Amygdala (tissue), 56 donors: ENCODE measurements at regions not wholly inside any gene's neighbourhood (a gene's known extent, or its start where the extent isn't known, plus 50 kb on each side); places are given as distances from the start of the nearest gene placed in this dataset.
A peak's percentile ranks its signal among the peaks of the same experiment; 100 is the strongest.
"Not testable (repeated sequence)": the region's sequence is repeated elsewhere in the genome, so short reads cannot be mapped to it uniquely, and the experiment has no call there.

Source experiments
- DNase-seq, 56 donors: peaks; one replicate each; lab custom pipeline; 2025; lab: John Stamatoyannopoulos, UW

DNA sequence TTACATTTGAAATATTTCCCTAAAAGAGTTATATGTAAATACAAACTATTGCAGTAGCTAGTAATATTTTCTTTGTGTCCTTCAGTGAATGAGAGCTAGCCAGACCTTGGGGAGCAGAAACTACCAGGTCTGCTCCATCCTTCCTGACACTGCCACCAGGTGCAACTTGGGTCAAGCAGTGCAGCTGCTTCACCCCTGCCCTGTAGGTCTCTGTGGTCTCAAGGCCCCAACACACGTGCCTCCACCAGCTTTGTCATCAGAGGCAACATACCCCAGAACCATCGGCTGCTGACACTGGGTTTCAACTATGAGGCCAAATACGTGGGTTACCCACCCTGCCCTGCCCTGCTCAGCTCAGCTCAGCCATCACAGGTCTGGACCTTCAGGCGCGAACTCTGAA, 181.6 kb downstream of the FCRL5 start:
- DNase-seq = no peak

DNA sequence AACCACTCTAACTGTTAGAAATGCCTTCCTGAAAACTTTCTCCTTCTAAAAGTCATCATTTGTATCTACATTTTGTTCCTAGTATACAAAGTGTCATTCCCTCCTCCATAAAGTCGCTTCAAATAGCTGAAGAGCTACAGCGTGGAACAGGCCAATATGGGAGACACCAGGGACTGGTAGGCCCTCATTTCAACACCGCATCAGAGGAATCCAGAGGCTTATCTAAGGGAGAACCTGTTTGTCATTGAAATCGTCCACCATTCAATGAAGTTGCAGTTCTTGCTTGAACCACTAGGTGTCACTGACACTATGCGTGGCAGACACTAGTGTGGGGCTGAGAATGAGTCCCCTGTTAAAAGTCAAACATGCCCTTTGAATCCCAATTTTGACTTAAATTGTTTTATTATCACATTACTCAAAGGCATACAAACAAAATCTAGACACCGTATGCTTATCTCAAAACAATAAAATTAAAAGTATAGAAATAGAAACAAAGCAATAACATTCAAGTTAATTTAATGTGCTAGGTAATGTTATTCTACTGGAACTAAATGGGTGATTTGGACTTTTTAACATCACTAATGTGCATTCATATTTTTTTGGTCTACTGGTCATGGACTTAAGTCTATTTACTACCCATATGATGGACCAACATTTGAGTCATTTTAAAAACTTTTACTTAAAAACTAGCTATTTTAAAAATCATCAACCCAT, 182.3 kb downstream of the FCRL5 start:
- peak in 14 of 56 donors; percentile 1 to 62 (median 4) for DNase-seq

DNA sequence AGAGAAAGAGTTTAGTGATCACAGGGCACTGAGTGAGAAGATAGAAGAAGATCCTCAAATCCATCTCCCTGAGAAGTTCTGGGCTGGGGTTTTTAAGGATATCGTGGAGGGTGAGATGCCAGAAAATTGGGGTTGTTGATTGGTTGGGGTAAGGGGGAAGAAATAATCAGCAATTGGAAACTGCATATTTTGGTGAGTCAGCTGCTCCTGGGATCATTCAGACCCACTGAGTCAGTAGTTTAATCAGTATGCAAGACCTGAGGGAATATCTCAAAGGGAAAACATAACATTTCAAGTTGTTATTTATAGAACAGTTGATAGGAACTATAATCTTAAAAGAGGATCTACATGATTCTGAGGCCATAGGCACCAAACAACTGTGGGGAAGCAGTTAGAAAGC, 183.4 kb downstream of the FCRL5 start:
- DNase-seq = not testable (repeated sequence)

DNA sequence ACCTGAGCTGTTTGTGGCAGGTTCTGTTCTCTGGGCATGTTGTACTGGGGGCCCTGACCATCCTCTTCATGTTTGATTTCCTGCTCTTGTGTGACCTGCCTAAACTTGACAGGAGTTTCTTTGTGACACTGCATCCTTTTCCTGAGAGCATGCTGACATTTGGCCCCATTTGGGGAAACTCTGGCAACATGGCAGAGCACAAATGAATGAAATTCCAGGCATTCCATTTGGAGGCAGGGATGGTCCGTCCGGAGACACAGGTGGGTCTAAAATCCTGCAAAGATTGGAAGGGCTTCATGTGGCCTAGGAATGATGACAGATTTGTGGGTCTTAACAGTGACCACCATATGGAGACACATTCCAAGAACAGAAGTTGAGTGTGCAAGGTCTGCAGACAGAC, 184.0 kb downstream of the FCRL5 start:
- DNase-seq = no peak

DNA sequence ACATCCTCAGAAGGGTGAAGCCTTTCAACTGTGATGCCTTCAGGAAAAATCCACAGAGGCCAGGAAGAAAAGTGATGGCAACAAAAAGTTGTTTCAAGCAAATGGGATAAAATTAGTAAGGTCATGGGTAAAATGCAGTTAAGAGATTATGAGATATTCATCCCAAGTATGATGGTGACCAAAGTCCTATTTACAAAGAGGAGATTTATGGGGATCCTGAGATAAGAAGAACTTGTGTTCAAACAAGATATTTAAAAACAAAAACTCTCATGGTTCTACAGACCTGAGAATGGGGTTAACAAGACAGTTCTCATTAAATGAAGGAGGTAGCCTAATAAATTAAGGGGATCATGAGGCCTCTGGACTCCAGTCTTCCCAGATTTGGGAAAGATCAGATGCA, 184.4 kb downstream of the FCRL5 start:
- no peak for DNase-seq

DNA sequence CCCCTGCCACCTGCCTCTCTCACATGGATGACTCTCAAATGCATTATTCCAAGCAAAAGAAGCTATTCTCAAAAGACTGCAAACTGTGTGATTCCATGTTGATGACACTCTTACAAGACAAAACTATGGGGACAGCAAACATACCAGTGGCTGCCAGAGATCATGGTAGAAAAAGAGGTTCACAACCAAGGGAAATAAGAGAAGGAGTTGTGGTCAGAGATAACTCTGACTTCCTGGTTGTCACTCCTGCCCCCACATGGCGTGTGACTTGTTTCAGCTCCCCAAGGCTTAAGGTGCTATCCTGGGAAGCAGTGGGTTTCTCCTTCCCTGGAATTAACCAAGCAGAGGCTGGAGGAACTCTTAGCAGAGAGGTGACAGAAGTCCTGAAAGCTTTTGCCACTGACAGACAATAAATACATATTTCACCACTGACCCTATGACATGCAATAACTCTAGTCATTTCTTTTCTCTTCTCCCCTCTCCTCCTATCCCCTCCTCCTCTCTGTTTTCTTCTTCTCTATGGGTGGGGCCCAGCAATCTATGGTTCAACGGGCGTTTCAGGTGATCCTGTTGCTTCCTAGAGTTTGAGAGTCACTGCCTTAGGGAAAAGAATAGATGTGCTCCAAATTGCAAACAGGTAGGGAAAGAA, 185.1 kb downstream of the FCRL5 start:
- no peak for DNase-seq

DNA sequence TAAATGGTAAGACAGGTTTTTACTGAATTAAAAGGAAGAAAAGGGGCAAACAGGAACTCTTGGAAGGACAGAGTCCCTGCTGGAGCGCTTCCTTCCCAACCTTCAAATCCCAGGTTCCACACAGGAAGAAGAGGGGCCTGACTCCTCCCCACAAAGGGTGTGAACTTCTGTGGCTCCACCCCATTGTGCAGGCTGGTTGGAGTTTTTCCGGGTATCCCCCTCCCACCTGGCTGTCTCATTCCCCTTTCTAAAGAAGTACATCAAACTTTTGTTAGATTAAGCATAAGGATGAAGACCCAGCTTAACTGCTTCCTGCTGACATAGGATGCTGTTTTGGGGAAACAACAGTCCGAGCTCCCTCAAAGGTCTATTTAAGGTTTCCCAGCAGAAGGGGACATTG, 187.7 kb downstream of the FCRL5 start:
- DNase-seq = no peak

DNA sequence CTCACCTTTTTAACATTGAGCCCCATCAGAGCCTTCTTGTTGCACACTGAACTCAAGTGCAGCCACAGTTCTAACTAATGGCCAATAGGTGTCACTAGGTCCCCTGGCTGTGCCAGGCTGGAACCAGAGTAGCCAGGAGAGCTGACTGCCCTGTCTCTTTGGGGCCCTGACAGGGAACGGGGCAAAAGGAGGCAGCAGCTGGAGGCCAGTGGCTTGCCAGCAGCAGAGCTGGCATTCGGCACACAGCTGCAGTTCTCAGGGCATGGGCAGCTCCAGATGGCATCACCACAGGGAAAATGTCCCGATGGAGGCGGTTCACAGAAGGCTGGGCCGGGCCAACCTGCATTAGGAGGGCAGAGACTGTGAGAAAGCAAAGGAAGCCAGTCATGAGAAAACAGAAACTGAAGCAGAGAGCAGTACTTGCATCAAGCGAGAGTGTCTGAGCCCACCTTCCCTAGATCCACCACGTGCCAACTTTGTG, 188.6 kb downstream of the FCRL5 start:
- DNase-seq = peak in 5 of 56 donors; percentile 3 to 20 (median 6)

DNA sequence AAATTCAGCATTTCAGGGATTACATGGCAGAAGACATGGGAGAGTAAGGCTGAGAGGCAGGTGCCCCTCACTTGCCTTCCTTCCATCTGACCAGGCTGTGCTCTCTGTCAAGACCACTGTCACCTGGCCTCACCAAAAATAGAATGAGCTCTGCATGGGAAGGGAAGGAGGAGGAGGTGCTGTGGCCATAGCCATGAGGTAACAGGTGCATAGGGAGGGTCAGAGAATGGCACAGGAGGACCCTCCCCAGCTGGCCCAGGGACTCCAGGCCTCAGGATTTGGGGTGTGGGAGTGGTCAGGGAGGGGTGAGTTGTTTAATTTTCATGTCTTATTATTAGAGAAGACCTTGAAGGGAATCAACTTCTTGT, 192.3 kb downstream of the FCRL5 start:
- no peak for DNase-seq

DNA sequence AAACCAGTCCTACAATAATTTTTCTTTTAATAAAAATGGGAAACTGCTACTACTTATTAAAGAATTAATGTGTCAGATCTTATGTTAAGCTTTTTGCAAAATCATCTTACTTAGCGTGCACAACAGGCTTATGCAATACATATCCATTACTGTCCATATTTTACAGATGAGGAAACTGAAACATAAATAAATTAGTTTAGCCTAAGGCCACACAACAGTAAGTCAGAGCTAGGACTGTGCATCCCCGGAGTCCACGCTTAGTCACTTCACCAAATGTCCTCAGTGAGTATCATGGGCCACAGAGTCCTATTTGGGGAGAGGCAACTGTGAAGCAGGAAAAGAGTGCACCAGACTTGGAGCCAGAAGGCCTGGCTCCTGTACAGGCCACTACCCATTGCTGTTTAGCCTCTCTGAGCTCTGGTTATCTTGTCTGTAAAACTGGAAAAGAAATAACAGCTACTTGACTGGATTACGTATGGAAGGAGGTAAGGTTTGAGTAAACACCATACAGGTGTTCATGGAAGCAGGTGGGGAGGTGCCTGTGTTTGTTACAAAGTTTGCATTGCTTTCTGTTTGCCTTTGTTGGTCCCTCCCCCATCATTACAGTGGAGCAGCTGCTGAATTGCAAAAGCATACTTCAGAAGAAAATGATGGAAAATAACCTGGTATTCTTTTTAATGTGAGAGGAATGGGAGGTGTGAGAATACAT, 192.8 kb downstream of the FCRL5 start:
- DNase-seq = no peak

DNA sequence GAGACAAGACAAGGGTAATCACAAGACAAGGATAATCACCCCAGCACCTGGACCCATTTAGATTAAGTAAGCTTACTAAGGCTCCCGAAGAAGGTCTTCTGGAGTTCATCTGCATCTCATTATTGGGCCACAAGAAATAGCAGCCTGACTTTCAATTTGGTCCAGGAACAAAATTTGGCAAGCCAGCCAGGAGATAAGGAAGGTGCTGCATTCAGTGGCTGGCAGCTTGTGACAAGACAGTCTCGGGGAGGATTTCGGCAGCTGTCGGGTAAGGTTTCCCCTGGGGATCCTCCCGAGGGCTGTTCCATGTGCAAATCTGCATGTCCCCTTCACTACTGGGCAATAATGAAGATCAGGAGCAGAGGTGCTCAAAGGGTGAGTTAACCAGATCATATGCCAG, 195.2 kb downstream of the FCRL5 start:
- DNase-seq = no peak

DNA sequence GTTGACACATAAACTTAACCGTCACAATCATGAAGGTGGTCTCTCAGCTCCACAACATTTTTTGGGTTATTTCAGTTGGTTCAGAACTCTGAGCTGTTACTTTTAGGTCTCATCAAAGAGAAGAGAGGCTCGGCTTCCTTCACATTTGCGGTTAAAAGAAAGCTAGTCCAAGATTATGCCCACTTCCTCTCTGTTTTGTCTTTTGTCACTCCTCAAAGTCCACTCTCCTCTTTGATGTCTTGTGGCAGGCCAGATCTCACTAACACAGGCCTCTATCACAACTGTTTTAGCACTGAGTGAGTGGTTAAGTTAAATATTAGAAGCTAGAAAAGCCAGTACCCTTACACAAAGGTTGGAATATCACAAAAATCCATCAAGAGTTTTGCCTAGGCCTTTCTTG, 195.7 kb downstream of the FCRL5 start:
- DNase-seq = no peak

DNA sequence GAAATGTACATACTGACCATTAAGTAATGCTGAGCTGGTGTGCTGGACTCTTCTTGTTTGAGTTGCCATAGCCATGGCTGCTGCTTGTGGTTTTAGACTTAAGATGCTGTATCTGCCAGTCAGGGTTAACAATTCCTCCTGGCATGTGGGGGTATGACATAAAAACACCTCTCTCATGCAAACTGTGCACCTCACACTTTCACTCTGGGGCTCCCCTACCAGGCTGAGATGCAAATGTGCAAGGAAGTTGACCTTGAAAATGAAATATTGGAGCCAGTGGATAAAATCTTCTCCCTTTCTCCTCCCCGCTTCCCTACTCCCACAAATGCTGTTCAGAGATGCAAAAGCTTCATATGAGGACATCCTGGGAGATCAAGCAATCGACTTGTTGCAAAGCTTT, 198.8 kb downstream of the FCRL5 start:
- no peak for DNase-seq

DNA sequence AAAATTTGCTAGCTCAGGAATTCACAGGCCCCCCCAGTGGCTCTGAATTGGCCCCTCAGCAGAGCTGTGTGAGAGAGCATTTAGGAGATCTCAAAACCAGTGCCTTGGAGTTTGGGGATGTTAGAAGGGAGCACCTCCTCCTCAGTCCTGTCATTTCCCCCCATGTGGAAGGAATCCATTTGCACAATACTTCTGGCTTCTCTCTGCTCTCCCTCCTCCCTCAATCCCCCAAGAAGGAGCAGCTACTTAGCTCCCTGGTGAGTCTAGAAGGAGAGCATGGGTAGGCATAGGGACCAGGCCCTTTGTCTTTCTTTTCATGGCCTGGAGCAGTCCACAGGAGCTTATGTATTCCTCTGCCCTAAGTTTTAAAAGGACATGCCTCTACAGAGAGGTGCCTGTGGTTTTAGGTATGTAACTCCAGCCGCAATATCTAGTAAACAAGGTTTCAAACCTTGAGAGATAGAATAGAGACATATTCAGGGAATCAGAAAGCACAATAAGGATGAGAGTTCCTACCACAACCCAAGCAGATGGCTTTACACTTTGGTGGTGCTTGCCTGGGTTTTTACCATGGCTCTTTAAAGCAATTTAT, 199.4 kb downstream of the FCRL5 start:
- DNase-seq = no peak

DNA sequence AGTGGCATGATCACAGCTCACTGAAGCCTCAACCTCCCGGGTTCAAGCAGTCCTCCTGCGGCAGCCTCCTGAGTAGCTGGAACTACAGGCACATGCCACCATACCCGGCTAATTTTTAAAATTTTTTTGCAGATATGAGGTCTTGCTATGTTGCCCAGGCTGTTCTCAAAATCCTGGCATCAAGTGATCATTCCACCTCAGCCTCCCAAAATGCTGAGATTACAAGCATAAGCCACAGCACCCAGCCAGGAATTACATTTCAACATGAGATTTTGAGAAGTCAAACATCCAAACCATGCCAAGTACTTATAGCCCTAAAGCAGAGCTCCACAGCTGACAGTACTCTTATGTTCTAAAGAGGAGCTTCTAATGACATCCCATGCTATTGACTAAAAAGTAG, 200.1 kb downstream of the FCRL5 start:
- DNase-seq = no peak

DNA sequence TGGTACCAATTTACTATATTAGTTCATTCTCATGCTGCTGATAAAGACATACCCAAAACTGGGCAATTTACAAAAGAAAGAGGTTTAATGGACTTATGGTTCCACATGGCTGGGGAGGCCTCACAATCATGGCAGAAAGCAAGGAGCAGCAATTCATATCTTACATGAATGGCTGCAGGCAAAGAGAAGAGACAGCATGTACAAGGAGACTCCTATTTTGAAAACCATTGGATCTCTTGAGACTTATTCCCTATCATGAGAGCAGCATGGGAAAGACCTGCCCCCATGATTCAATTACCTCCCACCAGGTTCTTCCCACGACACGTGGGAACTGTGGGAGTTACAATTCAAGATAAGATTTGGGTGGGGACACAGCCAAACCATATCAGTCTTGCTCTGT, 200.5 kb downstream of the FCRL5 start:
- not testable (repeated sequence) for DNase-seq

DNA sequence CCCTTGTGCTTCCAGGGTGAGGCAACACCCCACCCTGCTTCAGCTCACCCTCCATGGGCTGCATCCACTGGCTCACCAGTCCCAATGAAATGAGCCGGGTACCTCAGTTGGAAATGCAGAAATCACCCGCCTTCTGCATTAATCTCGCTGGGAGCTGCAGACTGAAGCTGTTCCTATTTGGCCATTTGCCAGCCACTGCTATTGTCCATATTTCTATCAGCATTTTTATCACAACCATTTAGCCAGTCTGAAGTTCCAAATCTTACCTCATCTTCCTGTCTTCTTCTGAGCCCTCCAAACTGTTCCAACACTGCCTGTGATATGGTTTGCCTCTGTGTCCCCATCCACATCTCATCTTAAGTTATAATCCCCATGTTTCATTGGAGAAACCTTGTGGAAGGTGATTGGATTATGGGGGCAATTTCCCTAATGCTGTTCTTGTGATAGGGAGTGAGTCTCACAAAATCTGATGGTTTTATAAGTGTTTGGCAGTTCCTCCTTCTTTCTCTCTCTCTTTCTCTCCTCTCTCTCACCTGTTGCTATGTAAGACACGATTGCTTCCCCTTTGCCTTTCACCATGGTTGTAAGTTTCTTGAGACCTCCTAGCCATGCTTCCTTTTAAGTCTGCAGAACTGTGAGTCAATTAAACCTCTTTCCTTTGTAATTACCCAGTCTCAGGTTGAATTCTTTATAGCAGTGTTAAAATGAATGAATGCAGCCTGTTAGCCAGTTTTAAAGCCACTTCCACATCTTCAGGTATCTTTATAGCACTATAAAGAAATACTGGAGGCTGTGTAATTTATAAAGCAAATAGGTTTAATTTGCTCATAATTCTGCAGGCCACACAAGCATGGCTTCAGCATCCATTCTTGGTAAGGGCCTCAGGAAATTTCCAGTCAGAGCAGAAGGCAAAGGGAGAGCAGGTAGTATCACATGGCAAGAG, 203.5 kb downstream of the FCRL5 start:
- no peak for DNase-seq

DNA sequence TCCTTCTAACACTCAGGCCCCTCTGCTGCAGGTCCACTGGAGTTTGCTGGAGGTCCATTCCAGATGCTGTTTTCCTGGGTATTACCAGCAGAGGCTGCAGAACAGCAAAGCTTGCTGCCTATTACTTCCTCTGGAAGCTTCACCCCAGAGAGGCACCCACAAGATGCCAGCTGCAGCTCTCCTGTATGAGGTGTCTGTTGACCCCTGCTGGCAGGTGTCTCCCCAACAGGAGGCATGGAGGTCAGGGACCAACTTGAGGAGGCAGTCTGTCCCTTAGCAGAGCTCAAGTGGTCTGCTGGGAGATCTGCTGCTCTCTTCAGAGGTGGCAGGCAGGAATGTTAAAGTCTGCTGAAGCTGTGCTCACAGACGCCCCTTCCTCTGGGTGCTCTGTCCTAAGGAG, 204.8 kb downstream of the FCRL5 start:
- no peak for DNase-seq

DNA sequence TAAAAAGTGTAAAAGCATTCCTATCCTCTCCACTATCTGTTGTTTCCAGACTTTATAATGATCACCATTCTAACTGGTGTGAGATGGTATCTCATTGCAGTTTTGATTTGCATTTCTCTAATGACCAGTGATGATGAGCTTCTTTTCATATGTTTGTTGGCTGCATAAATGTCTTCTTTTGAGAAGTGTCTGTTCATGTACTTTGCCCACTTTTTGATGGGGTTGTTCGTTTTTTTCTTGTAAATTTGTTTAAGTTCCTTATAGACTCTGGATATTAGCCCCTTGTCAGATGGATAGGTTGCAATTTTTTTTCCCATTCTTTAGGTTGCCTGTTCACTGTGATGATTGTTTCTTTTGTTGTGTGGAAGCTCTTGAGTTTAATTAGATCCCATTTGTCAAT, 199.6 kb upstream of the ETV3 start:
- DNase-seq = not testable (repeated sequence)

DNA sequence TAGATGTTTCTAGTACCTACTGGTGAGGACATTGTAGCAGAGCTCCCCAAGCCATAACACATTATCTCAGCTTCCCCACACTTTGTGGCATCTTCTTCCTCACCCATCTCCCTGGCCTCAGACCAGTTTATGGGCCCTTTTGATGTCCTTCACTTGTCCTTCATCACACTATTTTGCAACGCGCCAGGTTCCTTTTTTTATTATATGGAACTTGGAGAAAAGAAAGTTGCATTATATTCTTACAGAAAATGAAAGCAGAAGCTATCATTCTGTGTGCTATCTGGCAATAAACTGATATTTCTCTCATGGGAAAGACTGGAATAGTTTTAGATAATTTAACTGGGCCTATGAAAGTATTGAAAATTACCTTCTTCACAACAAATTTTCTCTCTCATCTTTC, 196.9 kb upstream of the ETV3 start:
- no peak for DNase-seq
